ENCODE measurements at regions not wholly inside any gene's neighbourhood (a gene's known extent, or its start where the extent isn't known, plus 50 kb on each side); places are given as distances from the start of the nearest gene placed in this dataset.

DNA sequence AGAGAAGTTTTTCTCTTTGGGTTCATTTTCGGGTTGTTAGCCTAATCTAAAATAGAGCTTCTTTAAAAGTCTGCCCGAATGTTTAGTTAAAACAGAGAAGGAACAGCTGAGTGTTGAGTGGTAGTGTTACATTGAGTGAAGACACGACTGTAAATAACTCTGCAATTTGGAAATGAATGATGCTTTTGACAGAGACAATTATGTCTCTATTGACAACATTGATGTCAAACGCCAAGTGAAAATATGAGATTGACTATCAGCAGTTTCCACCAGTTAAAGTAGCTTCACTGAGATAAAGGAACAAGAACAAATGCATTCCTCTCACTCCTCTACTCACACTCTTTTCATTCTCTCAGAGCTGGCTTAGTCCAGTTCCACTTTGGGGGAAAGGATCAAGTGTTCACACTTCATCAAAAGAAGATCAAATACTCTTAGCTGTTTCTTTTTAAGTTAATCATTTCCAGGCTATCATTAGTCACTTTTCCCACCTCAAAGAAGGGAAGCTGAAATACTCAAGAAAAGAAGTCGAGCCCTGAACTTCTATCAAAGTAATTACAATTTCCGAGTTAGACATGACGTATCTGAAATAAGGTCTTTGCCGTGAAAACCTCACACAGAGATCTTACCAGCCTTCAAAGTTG is 399.1 kb upstream of the DPH6 start:
- TF ChIP-seq, protein P1, sequence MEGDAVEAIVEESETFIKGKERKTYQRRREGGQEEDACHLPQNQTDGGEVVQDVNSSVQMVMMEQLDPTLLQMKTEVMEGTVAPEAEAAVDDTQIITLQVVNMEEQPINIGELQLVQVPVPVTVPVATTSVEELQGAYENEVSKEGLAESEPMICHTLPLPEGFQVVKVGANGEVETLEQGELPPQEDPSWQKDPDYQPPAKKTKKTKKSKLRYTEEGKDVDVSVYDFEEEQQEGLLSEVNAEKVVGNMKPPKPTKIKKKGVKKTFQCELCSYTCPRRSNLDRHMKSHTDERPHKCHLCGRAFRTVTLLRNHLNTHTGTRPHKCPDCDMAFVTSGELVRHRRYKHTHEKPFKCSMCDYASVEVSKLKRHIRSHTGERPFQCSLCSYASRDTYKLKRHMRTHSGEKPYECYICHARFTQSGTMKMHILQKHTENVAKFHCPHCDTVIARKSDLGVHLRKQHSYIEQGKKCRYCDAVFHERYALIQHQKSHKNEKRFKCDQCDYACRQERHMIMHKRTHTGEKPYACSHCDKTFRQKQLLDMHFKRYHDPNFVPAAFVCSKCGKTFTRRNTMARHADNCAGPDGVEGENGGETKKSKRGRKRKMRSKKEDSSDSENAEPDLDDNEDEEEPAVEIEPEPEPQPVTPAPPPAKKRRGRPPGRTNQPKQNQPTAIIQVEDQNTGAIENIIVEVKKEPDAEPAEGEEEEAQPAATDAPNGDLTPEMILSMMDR (IDR thresholded peaks at IDR 0.05): no peak
- H3K4me3 ChIP-seq (ENCODE audit: low read length): no peak overlapping the region
- H3K4me3 Mint-ChIP-seq: no peak overlapping the region
- peaks cover 12% of the 10 kb centered on the region for H3K36me3 Mint-ChIP-seq
- WGBS (ENCODE audit: insufficient coverage): 73% methylated on average over 7 of the region's 8 CpGs
- no peaks in the 10 kb centered on the region for H3K9me3 ChIP-seq (ENCODE audit: control insufficient read depth, insufficient read depth, low read length)
- no peaks in the 10 kb centered on the region for H3K4me1 ChIP-seq (ENCODE audit: control insufficient read depth, insufficient read depth, low read length)
- no peaks in the 10 kb centered on the region for H3K27me3 Mint-ChIP-seq (ENCODE audit: low read depth in 2 of 2)
- intact Hi-C loops (cut with micrococcal nuclease): no loop called here
- ATAC-seq (no peak), DNase-seq (no peak)
- H3K27me3 ChIP-seq (ENCODE audit: control insufficient read depth, insufficient read depth, low read length): no peaks in the 10 kb centered on the region
- H3K36me3 ChIP-seq (ENCODE audit: control insufficient read depth, insufficient read depth, low read length): no peaks in the 10 kb centered on the region
- no peaks in the 10 kb centered on the region for H3K4me1 Mint-ChIP-seq
- H3K9me3 Mint-ChIP-seq: peaks cover 14 to 20% of the 10 kb centered on the region in 2 donors
- no peak overlapping the region for H3K27ac ChIP-seq (ENCODE audit: low read length)
- H3K27ac Mint-ChIP-seq: no peak overlapping the region

DNA sequence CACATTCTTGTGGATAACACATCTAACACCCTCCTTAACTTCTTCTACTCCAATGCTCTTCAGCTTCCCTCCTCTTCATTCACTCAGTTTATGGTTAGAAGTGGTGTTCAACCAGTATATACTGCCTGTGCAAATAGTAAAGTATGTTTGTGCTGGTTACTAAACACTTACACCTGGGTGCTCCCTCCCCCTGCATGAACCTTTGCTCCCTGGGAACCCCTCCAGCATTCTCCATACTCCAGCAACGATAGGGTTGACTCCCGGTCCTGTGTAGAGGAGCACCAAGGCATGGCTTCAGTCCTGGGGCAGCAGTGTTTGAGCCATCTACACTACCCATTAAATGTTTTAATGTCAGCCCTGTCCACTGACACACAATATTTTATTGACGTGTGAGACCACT is 407.5 kb upstream of the DPH6 start:
- Mint-ChIP-seq H3K4me3 (no peak overlapping the region), H3K36me3 (no peaks in the 10 kb centered on the region), H3K27ac (no peak overlapping the region), H3K9me3 (peaks cover 3 to 7% of the 10 kb centered on the region in 2 donors), H3K4me1 (no peaks in the 10 kb centered on the region), H3K27me3 (ENCODE audit: low read depth in 2 of 2) (no peaks in the 10 kb centered on the region)
- Histone ChIP-seq H3K27ac (ENCODE audit: low read length) (no peak overlapping the region), H3K27me3 (ENCODE audit: control insufficient read depth, insufficient read depth, low read length) (no peaks in the 10 kb centered on the region), H3K4me3 (ENCODE audit: low read length) (no peak overlapping the region), H3K4me1 (ENCODE audit: control insufficient read depth, insufficient read depth, low read length) (no peaks in the 10 kb centered on the region), H3K36me3 (ENCODE audit: control insufficient read depth, insufficient read depth, low read length) (no peaks in the 10 kb centered on the region), H3K9me3 (ENCODE audit: control insufficient read depth, insufficient read depth, low read length) (no peaks in the 10 kb centered on the region)
- TF ChIP-seq, protein P1 (IDR thresholded peaks at IDR 0.05): no peak
- ATAC-seq: no peak
- no peak for DNase-seq
- WGBS (ENCODE audit: insufficient coverage): 90% methylated on average over 3 of the region's 3 CpGs
- intact Hi-C loops (cut with micrococcal nuclease): no loop called here

DNA sequence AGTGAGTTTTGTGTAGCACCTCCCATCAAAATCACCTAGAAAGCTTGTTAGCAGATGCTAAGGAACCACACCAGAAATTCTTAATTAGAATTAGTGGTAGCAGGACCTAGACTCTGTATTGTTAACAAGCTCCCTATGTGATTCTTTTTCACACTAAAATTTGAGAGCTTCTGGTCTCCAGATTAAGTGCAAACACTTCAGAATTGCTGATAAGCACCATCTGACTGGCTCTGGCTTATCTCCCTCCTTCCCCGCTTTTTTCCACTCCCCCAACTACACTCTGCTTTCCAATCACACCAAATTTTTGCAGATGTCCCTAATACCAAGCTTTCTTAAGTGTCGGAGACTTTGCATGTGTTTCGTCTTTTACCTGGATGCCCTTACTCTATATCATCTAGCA is 410.1 kb upstream of the DPH6 start:
- no peak for DNase-seq
- intact Hi-C loops (cut with micrococcal nuclease): no loop called here

More for the DNA sequence above, 410.1 kb upstream of the DPH6 start:
- peaks cover 2 to 3% of the 10 kb centered on the region in 2 donors for H3K9me3 Mint-ChIP-seq
- WGBS (ENCODE audit: insufficient coverage): 47% methylated on average over 3 of the region's 3 CpGs
- H3K27me3 Mint-ChIP-seq (ENCODE audit: low read depth in 2 of 2): no peaks in the 10 kb centered on the region
- H3K27ac Mint-ChIP-seq: no peak overlapping the region
- Histone ChIP-seq H3K36me3 (ENCODE audit: control insufficient read depth, insufficient read depth, low read length) (no peaks in the 10 kb centered on the region), H3K9me3 (ENCODE audit: control insufficient read depth, insufficient read depth, low read length) (no peaks in the 10 kb centered on the region), H3K27ac (ENCODE audit: low read length) (no peak overlapping the region), H3K4me3 (ENCODE audit: low read length) (no peak overlapping the region), H3K27me3 (ENCODE audit: control insufficient read depth, insufficient read depth, low read length) (no peaks in the 10 kb centered on the region), H3K4me1 (ENCODE audit: control insufficient read depth, insufficient read depth, low read length) (no peaks in the 10 kb centered on the region)
- ATAC-seq: no peak
- H3K4me1 Mint-ChIP-seq: no peaks in the 10 kb centered on the region
- H3K36me3 Mint-ChIP-seq: no peaks in the 10 kb centered on the region
- no peak overlapping the region for H3K4me3 Mint-ChIP-seq
- TF ChIP-seq, protein P1 (IDR thresholded peaks at IDR 0.05): no peak

Data from natural killer cell (primary cell).